ENCODE measurements at regions not wholly inside any gene's neighbourhood (a gene's known extent, or its start where the extent isn't known, plus 50 kb on each side); places are given as distances from the start of the nearest gene placed in this dataset.
A peak's percentile ranks its signal among the peaks of the same experiment; 100 is the strongest.

DNA sequence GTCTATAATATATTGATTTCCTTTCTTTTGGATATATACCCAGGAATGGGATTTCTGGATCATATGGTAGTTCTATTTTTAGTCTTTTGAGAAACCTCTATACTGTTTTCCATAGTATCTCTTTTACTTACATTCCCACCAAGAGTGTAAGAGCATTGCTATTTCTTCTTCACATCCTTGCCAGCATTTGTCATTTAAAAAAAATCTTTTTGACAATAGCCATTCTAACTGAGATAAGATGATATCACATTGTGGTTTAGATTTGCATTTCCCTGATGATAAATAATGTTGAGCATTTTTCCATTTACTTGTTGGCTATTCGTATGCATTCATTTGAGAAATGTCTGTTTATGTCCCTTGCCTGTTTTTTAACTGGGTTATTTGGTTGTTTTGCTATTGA lies 467.4 kb downstream of the COL11A1 start:
- TF ChIP-seq JUND (IDR thresholded peaks at IDR 0.05; ENCODE audit: low read depth), result no peak
- no peak for DNase-seq (ENCODE audit: low read depth in 1 of 2, low spot score in 1 of 2)
- in situ Hi-C loops (cut with HindIII; ENCODE audit: low pct_unique_long_range_greater_than_20kb, low sequenced_read_pairs), result no loop called here

- in situ Hi-C loops (cut with HindIII; ENCODE audit: low pct_unique_long_range_greater_than_20kb, low sequenced_read_pairs), result no loop called here
- no peak for DNase-seq (ENCODE audit: low read depth in 1 of 2, low spot score in 1 of 2)
- TF ChIP-seq JUND (IDR thresholded peaks at IDR 0.05; ENCODE audit: low read depth), result no peak
Measured at GRCh38 chr1:102640312-102640711, 468.0 kb downstream of the COL11A1 start.

DNA sequence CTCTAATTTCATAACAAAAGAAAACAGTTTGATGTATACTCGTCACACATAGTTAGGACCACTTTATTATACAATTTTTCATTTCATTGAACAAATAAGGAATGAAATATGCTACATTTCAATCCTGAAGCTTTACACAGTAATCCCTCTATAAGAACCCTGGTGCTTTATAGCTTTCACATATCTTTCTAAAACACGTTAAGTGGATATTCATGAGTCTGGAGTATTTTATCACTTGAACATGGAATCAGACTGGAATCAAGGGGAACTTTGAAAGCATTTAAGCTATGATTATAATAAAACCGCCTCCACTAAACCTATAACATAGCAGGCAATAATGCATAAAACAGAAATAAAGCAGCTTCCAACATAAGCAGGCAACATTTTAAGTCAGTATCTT lies 476.6 kb downstream of the COL11A1 start:
- in situ Hi-C loops (cut with HindIII; ENCODE audit: low pct_unique_long_range_greater_than_20kb, low sequenced_read_pairs), result no loop called here
- TF ChIP-seq JUND (IDR thresholded peaks at IDR 0.05; ENCODE audit: low read depth), result no peak
- DNase-seq (ENCODE audit: low read depth in 1 of 2, low spot score in 1 of 2), result no peak

DNA sequence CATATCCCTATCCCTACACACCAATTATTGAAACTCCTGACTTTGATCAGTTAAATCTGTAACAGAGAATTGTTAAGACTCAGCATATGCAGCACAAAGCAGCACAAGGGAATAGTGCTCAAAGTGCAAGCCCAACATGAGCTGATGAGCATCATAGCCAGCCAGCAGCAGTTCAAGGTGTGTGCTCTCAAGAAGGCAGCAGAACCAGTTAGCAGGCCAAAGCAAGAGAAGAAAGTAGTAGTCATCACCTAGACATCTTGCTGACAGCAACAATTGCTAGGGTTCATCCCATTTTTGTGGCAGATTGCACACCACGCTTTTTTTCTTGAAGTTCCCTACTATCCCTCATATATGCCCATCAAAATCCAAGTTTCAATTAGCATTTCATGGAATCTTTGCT lies 478.3 kb downstream of the COL11A1 start:
- no peak for TF ChIP-seq JUND (IDR thresholded peaks at IDR 0.05; ENCODE audit: low read depth)
- no peak for DNase-seq (ENCODE audit: low read depth in 1 of 2, low spot score in 1 of 2)
- in situ Hi-C loops (cut with HindIII; ENCODE audit: low pct_unique_long_range_greater_than_20kb, low sequenced_read_pairs), result no loop called here

DNA sequence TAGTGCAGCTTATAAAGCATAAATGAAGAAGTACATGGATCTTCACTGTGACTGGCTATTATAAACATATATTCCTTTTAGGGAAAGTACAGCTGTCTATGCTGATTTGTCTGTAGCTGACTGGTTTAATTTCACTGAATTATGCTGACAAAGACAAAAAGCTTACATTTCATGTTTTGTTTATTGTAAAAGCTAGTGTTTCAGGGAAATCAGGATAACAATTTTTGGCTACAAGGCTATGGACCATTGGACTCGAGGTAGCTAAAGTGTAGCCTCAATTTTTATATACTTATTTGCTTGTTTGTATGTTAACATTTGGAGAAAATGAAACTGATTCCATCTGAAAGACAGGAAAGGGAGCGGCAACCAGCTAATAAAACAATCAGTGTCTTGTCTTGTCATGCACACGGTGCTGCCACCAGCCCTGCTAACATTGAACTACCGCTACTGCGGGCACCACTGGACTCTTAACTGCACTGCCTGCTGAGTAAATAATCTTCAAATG lies 480.2 kb downstream of the COL11A1 start:
- DNase-seq (ENCODE audit: low read depth in 1 of 2, low spot score in 1 of 2), result peak in 1 of 2 experiments; percentile 9
- no peak for TF ChIP-seq JUND (IDR thresholded peaks at IDR 0.05; ENCODE audit: low read depth)
- in situ Hi-C loops (cut with HindIII; ENCODE audit: low pct_unique_long_range_greater_than_20kb, low sequenced_read_pairs), result no loop called here

DNA sequence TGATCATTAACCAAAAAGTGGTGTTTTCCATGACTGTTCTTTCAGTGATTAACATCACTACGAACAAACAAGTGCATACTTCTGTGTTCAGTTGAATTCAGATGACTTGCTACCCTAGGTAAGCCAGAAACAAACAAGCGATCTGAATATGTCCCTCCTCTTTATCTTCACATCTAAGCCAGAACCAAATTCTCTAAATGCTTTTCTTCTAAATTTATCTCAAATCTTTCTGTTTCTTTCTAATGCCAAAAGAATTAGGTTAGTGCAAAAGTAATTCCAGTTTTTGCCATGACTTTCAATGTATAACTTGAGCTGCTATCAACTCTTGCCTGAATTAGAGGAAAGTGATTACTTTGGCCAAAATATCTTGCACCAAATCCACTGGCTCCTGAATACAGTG lies 481.2 kb downstream of the COL11A1 start:
- in situ Hi-C loops (cut with HindIII; ENCODE audit: low pct_unique_long_range_greater_than_20kb, low sequenced_read_pairs), result no loop called here
- no peak for DNase-seq (ENCODE audit: low read depth in 1 of 2, low spot score in 1 of 2)
- TF ChIP-seq JUND (IDR thresholded peaks at IDR 0.05; ENCODE audit: low read depth), result no peak

DNA sequence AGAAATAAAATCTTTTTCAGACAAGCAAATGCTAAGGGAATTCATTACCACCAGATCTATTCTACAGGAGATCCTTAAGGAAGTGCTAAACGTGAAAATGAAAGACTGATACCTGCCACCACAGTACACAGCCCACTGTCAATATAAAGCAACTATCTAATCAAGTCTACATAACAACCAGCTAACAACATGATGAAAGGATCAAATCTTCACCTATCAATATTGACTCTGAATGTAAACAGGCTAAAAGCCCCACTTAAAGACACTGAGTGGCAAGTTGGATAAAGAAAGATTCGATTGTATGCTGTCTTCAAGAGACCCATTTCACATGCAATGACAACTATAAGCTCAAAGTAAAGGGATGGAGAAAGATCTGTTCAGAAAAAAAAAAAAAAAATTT lies 492.4 kb downstream of the COL11A1 start:
- in situ Hi-C loops (cut with HindIII; ENCODE audit: low pct_unique_long_range_greater_than_20kb, low sequenced_read_pairs), result no loop called here
- DNase-seq (ENCODE audit: low read depth in 1 of 2, low spot score in 1 of 2), result no peak
- no peak for TF ChIP-seq JUND (IDR thresholded peaks at IDR 0.05; ENCODE audit: low read depth)

GRCh38 chr1:102595106-102595505 lies 513.2 kb downstream of the COL11A1 start:
- in situ Hi-C loops (cut with HindIII; ENCODE audit: low pct_unique_long_range_greater_than_20kb, low sequenced_read_pairs), result no loop called here
- DNase-seq (ENCODE audit: low read depth in 1 of 2, low spot score in 1 of 2), result no peak
- no peak for TF ChIP-seq JUND (IDR thresholded peaks at IDR 0.05; ENCODE audit: low read depth)

- no peak for TF ChIP-seq JUND (IDR thresholded peaks at IDR 0.05; ENCODE audit: low read depth)
- DNase-seq (ENCODE audit: low read depth in 1 of 2, low spot score in 1 of 2), result no peak
- in situ Hi-C loops (cut with HindIII; ENCODE audit: low pct_unique_long_range_greater_than_20kb, low sequenced_read_pairs), result no loop called here
Measured at GRCh38 chr1:102593276-102593675, 515.0 kb downstream of the COL11A1 start.

DNA sequence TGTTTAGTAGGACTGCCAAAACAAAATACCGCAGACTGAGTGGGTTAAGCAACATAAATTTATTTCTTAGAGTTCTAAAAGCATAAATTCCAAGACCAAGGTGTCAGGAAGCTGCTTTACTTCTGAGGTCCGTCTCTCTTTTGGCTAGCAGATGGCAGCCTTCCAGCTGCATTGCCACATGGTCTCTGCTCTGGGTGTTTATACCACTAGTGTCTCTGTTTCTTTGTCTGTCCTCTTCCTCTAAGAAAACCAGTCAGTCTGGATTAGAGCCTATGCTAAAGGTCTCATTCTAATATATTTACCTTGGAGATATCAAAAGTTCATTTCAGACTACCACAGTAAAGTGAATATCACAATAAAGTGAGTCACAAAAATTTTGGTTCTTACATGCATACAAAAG lies 519.8 kb downstream of the COL11A1 start:
- in situ Hi-C loops (cut with HindIII; ENCODE audit: low pct_unique_long_range_greater_than_20kb, low sequenced_read_pairs), result no loop called here
- TF ChIP-seq JUND (IDR thresholded peaks at IDR 0.05; ENCODE audit: low read depth), result no peak
- peak in 1 of 2 experiments; percentile 51 for DNase-seq (ENCODE audit: low read depth in 1 of 2, low spot score in 1 of 2)

DNA sequence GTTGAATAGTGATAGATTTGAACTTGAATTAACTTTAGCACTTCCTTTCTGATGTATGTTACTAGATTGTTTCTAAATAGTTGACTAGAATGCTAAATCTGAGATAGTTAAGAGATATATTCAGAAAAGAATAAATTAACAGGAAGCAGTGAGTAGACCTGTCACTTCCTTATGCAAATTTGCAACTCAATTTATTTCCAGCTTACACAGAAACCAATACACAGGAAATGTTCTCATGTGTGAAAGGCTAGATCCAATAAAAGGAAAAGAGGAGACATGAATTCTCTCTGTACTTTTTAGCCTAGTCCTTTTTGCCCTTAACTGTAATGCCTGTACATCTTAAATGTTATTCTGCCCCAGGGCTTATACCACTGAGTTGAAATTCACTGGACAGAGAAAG lies 522.3 kb downstream of the COL11A1 start:
- in situ Hi-C loops (cut with HindIII; ENCODE audit: low pct_unique_long_range_greater_than_20kb, low sequenced_read_pairs), result no loop called here

GRCh38 chr1:102580806-102581205 lies 527.5 kb downstream of the COL11A1 start:
- DNase-seq (ENCODE audit: low read depth in 1 of 2, low spot score in 1 of 2), result no peak
- in situ Hi-C loops (cut with HindIII; ENCODE audit: low pct_unique_long_range_greater_than_20kb, low sequenced_read_pairs), result no loop called here
- TF ChIP-seq JUND (IDR thresholded peaks at IDR 0.05; ENCODE audit: low read depth), result no peak

More for the DNA sequence above, 522.3 kb downstream of the COL11A1 start:
- no peak for TF ChIP-seq JUND (IDR thresholded peaks at IDR 0.05; ENCODE audit: low read depth)
- DNase-seq (ENCODE audit: low read depth in 1 of 2, low spot score in 1 of 2), result no peak

DNA sequence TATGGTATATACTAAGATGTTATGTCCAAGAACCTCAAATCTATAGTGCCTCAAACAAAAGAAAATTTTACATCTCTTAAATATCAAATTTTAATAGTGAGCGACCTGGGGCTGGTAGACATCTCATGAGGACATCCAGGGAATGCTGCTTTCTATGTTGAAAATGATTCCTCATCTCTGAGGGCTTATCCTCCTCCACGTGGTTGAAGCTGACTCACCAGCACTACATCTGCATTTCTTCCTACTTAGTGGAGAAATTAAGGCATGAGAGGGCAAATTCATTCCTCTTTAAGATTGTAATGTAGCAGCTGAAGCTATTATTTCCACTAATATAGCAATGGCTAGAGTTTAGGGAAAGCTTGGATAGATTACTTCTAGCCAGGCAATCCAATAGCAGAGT lies 529.5 kb downstream of the COL11A1 start:
- no peak for DNase-seq (ENCODE audit: low read depth in 1 of 2, low spot score in 1 of 2)
- no peak for TF ChIP-seq JUND (IDR thresholded peaks at IDR 0.05; ENCODE audit: low read depth)
- in situ Hi-C loops (cut with HindIII; ENCODE audit: low pct_unique_long_range_greater_than_20kb, low sequenced_read_pairs), result no loop called here

DNA sequence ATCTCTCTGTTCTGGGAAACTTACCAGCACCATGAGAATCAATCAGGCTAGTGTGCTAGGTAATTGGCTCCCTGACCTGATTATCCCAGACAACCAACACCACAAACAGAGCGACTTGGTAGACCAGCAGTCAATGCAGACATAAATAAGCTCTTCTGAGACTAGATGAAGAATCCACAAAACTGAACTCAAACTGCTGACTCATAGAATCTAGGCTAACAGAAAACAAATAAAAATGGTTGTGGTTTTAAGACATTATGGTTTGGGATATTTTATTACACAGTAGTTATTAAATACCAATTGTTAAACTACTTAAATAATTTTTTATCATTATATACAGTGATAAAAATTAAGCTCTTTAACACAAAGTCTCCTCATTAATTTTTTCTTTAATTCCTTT lies 535.7 kb downstream of the COL11A1 start:
- DNase-seq (ENCODE audit: low read depth in 1 of 2, low spot score in 1 of 2), result no peak
- TF ChIP-seq JUND (IDR thresholded peaks at IDR 0.05; ENCODE audit: low read depth), result no peak
- in situ Hi-C loops (cut with HindIII; ENCODE audit: low pct_unique_long_range_greater_than_20kb, low sequenced_read_pairs), result no loop called here

Measured in T47D (cell line).